ENCODE measurements at regions not wholly inside any gene's neighbourhood (a gene's known extent, or its start where the extent isn't known, plus 50 kb on each side); places are given as distances from the start of the nearest gene placed in this dataset.

GRCh38 chr2:67043781-67044478 lies 353.2 kb upstream of the ETAA1 start:
- TF ChIP-seq CTCF (IDR thresholded peaks at IDR 0.05; ENCODE audit: insufficient read depth, low read length): no peak
- TF ChIP-seq POLR2AphosphoS5 (IDR thresholded peaks at IDR 0.05; ENCODE audit: low read depth): no peak
- no peak for TF ChIP-seq GABPA (IDR thresholded peaks at IDR 0.05; ENCODE audit: low read depth)
- TF ChIP-seq REST (IDR thresholded peaks at IDR 0.05; ENCODE audit: insufficient replicate concordance, low read depth): no peak
- TF ChIP-seq SPI1 (IDR thresholded peaks at IDR 0.05; ENCODE audit: borderline replicate concordance, low read depth): no peak
